Fibroblast of lung (primary cell): ENCODE measurements at regions not wholly inside any gene's neighbourhood (a gene's known extent, or its start where the extent isn't known, plus 50 kb on each side); places are given as distances from the start of the nearest gene placed in this dataset.

Experiments
- DNase-seq, 2 donors: peaks; one replicate each; pipeline versions ENCODE4 v3.0.0 to v3.0.0-alpha.2; 2010; ENCODE audit warnings: low read depth in 2 of 2
- H2AFZ ChIP-seq: 2 replicates; pipeline ENCODE4 v1.5.1; 2012; ENCODE audit warnings: low read length, control low read depth, inconsistent platforms
- H3K27ac ChIP-seq: 2 replicates; pipeline ENCODE4 v1.5.1; 2011; ENCODE audit warnings: low read length, control low read depth; ENCODE audit not compliant: insufficient read depth
- H3K27me3 ChIP-seq: 2 replicates; pipeline ENCODE4 v1.5.1; 2011; ENCODE audit warnings: mild to moderate bottlenecking, low read length; ENCODE audit not compliant: control insufficient read depth, insufficient read depth
- H3K36me3 ChIP-seq: 2 replicates; pipeline ENCODE4 v1.5.1; 2011; ENCODE audit warnings: low read length; ENCODE audit not compliant: control insufficient read depth, insufficient read depth
- H3K4me1 ChIP-seq: 2 replicates; pipeline ENCODE4 v1.5.1; 2011; ENCODE audit warnings: low read length; ENCODE audit not compliant: control insufficient read depth, insufficient read depth; ENCODE audit errors: extremely low read depth
- H3K4me2 ChIP-seq: 2 replicates; pipeline ENCODE4 v1.5.1; 2011; ENCODE audit warnings: low read length, control low read depth; ENCODE audit not compliant: insufficient read depth; ENCODE audit errors: extremely low read depth
- H3K4me3 ChIP-seq, 4 experiments: fragments of 200-600 bp in 1 of 4; sonication (generic) in 1 of 4; replicated peaks in 1 of 4; 2 replicates each; pipeline ENCODE4 v1.5.1; 2011 to 2016; ENCODE audit warnings: low read length in 4 of 4, low read depth in 3 of 4, mild to moderate bottlenecking in 3 of 4, control low read depth in 2 of 4, inconsistent platforms in 1 of 4, mixed read lengths in 1 of 4; ENCODE audit not compliant: insufficient read depth in 1 of 4; ENCODE audit errors: control extremely low read depth in 1 of 4
- H3K79me2 ChIP-seq: 2 replicates; pipeline ENCODE4 v1.5.1; 2012; ENCODE audit warnings: mild to moderate bottlenecking, low read length, inconsistent platforms; ENCODE audit not compliant: control insufficient read depth, insufficient read depth
- H3K9ac ChIP-seq: 2 replicates; pipeline ENCODE4 v1.5.1; 2011; ENCODE audit warnings: mild to moderate bottlenecking, low read length, control low read depth; ENCODE audit not compliant: insufficient read depth
- H3K9me3 ChIP-seq: 2 replicates; pipeline ENCODE4 v1.5.1; 2012; ENCODE audit warnings: low read depth, low read length; ENCODE audit not compliant: control insufficient read depth, insufficient read depth
- H4K20me1 ChIP-seq: 2 replicates; pipeline ENCODE4 v1.5.1; 2011; ENCODE audit warnings: low read length; ENCODE audit not compliant: control insufficient read depth, insufficient read depth; ENCODE audit errors: extremely low read depth
- CTCF ChIP-seq, 2 donors: IDR thresholded peaks in 1 of 2; conservative IDR thresholded peaks in 1 of 2; 1 replicate in 1 of 2; 2 replicates in 1 of 2; pipeline ENCODE4 v1.5.1; 2011 to 2012; ENCODE audit warnings: low read length in 2 of 2, control low read depth in 1 of 2, inconsistent platforms in 1 of 2, low read depth in 1 of 2, mild to moderate bottlenecking in 1 of 2
- EZH2 ChIP-seq: IDR thresholded peaks from 2 replicates; pipeline ENCODE4 v1.5.1; 2012; ENCODE audit warnings: low read length, control low read depth, mild to moderate bottlenecking; ENCODE audit errors: missing control alignments

- Histone ChIP-seq H3K4me1 (no peaks in the 10 kb centered on the region), H3K27ac (no peak overlapping the region)
- TF ChIP-seq EZH2 (no peak), CTCF (conservative IDR thresholded peaks at IDR 0.05 in 1 of 2, IDR thresholded peaks at IDR 0.05 in 1 of 2; ENCODE audit: low read depth in 1 of 2, low read length in 2 of 2) (no peak)
Observed at GRCh38 chr20:57843941-57844625, 134.3 kb upstream of the PMEPA1 start.

GRCh38 chr20:57842720-57843119 lies 132.9 kb upstream of the PMEPA1 start:
- no peaks in the 10 kb centered on the region for H3K4me1 ChIP-seq
- H4K20me1 ChIP-seq: no peaks in the 10 kb centered on the region
- H3K36me3 ChIP-seq: no peaks in the 10 kb centered on the region
- no peak overlapping the region for H3K27ac ChIP-seq
- TF ChIP-seq CTCF (conservative IDR thresholded peaks at IDR 0.05 in 1 of 2, IDR thresholded peaks at IDR 0.05 in 1 of 2; ENCODE audit: low read depth in 1 of 2, low read length in 2 of 2) (no peak), EZH2 (no peak)
- H3K27me3 ChIP-seq: no peaks in the 10 kb centered on the region
- no peaks in the 10 kb centered on the region for H3K79me2 ChIP-seq
- H2AFZ ChIP-seq: no peak overlapping the region
- no peaks in the 10 kb centered on the region for H3K9me3 ChIP-seq
- no peak overlapping the region for H3K9ac ChIP-seq
- no peak for DNase-seq
- no peak overlapping the region for H3K4me3 ChIP-seq
- H3K4me2 ChIP-seq: no peak overlapping the region

More at GRCh38 chr20:57843941-57844625, 134.3 kb upstream of the PMEPA1 start:
- Histone ChIP-seq H3K9me3 (no peaks in the 10 kb centered on the region), H3K4me3 (no peak overlapping the region), H3K4me2 (no peak overlapping the region), H3K9ac (no peak overlapping the region), H2AFZ (no peak overlapping the region), H3K36me3 (no peaks in the 10 kb centered on the region), H4K20me1 (no peaks in the 10 kb centered on the region), H3K79me2 (no peaks in the 10 kb centered on the region), H3K27me3 (no peaks in the 10 kb centered on the region)
- no peak for DNase-seq

GRCh38 chr20:57841297-57841866 lies 131.6 kb upstream of the PMEPA1 start:
- DNase-seq: no peak
- no peaks in the 10 kb centered on the region for H3K4me1 ChIP-seq
- H4K20me1 ChIP-seq: no peaks in the 10 kb centered on the region
- no peak overlapping the region for H3K9ac ChIP-seq
- no peaks in the 10 kb centered on the region for H3K36me3 ChIP-seq
- H3K79me2 ChIP-seq: no peaks in the 10 kb centered on the region
- H3K4me3 ChIP-seq: no peak overlapping the region
- TF ChIP-seq CTCF (conservative IDR thresholded peaks at IDR 0.05 in 1 of 2, IDR thresholded peaks at IDR 0.05 in 1 of 2; ENCODE audit: low read depth in 1 of 2, low read length in 2 of 2) (no peak), EZH2 (no peak)
- H2AFZ ChIP-seq: no peak overlapping the region
- no peaks in the 10 kb centered on the region for H3K27me3 ChIP-seq
- H3K4me2 ChIP-seq: no peak overlapping the region
- no peaks in the 10 kb centered on the region for H3K9me3 ChIP-seq
- H3K27ac ChIP-seq: no peak overlapping the region
